MM.1S (cell line): ENCODE measurements at regions not wholly inside any gene's neighbourhood (a gene's known extent, or its start where the extent isn't known, plus 50 kb on each side); places are given as distances from the start of the nearest gene placed in this dataset.
"Not testable (repeated sequence)": the region's sequence is repeated elsewhere in the genome, so short reads cannot be mapped to it uniquely, and the experiment has no call there.

Source experiments
- DNase-seq: peaks from one replicate; pipeline ENCODE4 v3.0.0-alpha.2; 2015
- H2AFZ ChIP-seq: fragments of 300-600 bp; sonication (generic); 2 replicates; pipeline ENCODE4 v1.6.0; 2016; ENCODE audit warnings: antibody characterized with exemption, low read length
- H3F3A ChIP-seq: fragments of 300-600 bp; sonication (generic); 2 replicates; pipeline ENCODE4 v1.6.1; 2016; ENCODE audit warnings: mild to moderate bottlenecking, antibody characterized with exemption, low read length, moderate library complexity, mixed read lengths; ENCODE audit not compliant: insufficient read depth
- H3K27ac ChIP-seq: fragments of 300-600 bp; sonication (generic); 2 replicates; pipeline ENCODE4 v1.5.1; 2016; ENCODE audit warnings: mild to moderate bottlenecking, low read length
- H3K27me3 ChIP-seq: fragments of 300-600 bp; sonication (generic); replicated peaks from 2 replicates; pipeline ENCODE4 v1.6.0; 2016; ENCODE audit warnings: low read length; ENCODE audit not compliant: insufficient read depth
- H3K36me3 ChIP-seq: fragments of 300-600 bp; sonication (generic); replicated peaks from 2 replicates; pipeline ENCODE4 v1.6.1; 2016; ENCODE audit warnings: mild to moderate bottlenecking, low read length, mixed read lengths; ENCODE audit not compliant: insufficient read depth
- H3K4me1 ChIP-seq: fragments of 300-600 bp; sonication (generic); 2 replicates; pipeline ENCODE4 v1.6.1; 2016; ENCODE audit warnings: low read length, mixed read lengths
- H3K4me2 ChIP-seq: fragments of 300-600 bp; sonication (generic); 2 replicates; pipeline ENCODE4 v1.6.0; 2016; ENCODE audit warnings: low read depth, low read length
- H3K4me3 ChIP-seq: fragments of 300-600 bp; sonication (generic); 2 replicates; pipeline ENCODE4 v1.5.1; 2016; ENCODE audit warnings: low read length, mixed read lengths
- H3K79me2 ChIP-seq: fragments of 300-600 bp; sonication (generic); 2 replicates; pipeline ENCODE4 v1.6.1; 2016; ENCODE audit warnings: mixed run types, low read length, mixed read lengths
- H3K9ac ChIP-seq: fragments of 300-600 bp; sonication (generic); 2 replicates; pipeline ENCODE4 v1.6.1; 2016; ENCODE audit warnings: low read length, mixed read lengths
- H3K9me2 ChIP-seq: fragments of 300-600 bp; sonication (generic); replicated peaks from 2 replicates; pipeline ENCODE4 v1.6.1; 2016; ENCODE audit warnings: mild to moderate bottlenecking, low read length, mixed read lengths; ENCODE audit not compliant: insufficient read depth
- H3K9me3 ChIP-seq: fragments of 300-600 bp; sonication (generic); replicated peaks from 2 replicates; pipeline ENCODE4 v1.6.1; 2016; ENCODE audit warnings: mild to moderate bottlenecking, low read length, mixed read lengths; ENCODE audit not compliant: insufficient read depth
- H4K20me1 ChIP-seq: fragments of 300-600 bp; sonication (generic); 2 replicates; pipeline ENCODE4 v1.6.1; 2016; ENCODE audit warnings: mild to moderate bottlenecking, low read length, moderate library complexity, mixed read lengths; ENCODE audit not compliant: insufficient read depth
- EZH2 ChIP-seq: fragments of 300-600 bp; sonication (generic); optimal IDR thresholded peaks from 2 replicates; pipeline ENCODE3; 2017; ENCODE audit warnings: low read depth, mild to moderate bottlenecking, antibody characterized with exemption, low read length, mixed read lengths
- EZH2phosphoT487 ChIP-seq: fragments of 300-600 bp; sonication (generic); IDR thresholded peaks from 2 replicates; pipeline ENCODE4 v1.6.1; 2018; ENCODE audit warnings: antibody characterized with exemption, low read length
- TF ChIP-seq, protein P1 (sequence below): fragments of 300-600 bp; sonication (generic); IDR thresholded peaks from 2 replicates; pipeline ENCODE4 v1.5.1; 2016; ENCODE audit warnings: antibody characterized with exemption, low read length, mixed read lengths

DNA sequence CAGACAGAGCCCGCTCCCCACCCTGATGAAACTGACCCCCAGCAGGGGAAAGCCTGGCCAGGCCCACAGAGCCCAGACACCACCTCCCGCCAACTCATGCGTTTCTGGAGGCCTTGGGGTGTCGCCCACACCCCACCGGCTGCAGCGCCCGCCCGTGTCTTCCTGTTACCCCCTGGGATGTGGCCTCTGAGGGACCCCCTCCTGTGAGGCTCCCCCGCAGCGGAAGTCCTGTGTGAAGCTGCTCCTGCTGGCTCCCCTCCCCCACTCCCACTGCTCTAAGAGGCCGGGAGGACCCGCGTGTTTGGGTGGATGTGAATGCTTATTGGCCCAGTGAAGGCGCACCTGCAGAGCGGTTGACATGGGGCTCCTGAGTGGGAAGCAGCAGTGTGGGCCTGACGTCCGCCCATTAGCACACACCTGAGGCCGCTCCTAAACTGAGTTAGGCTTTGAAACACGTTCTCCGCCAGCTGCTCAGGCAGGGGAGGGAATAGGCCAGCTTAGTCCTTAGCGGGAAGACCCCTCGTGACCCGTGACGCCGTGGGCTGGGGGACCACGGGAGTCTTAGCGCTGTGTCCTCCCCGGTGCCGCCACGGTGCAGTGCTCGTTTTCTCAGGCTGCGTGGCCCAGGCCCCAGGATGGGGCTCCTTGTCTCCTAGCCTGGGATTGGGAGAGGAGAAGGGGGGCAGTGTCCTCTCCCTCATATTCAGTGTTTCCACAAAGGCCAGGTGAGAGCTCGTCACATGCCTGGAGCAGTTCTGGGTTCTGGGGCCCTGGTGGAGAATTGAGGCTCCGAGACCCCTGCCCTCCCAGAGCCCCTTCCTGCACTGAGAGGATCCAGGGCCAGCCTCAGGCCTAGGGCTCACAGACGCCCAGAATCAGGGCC is 323.4 kb upstream of the SFSWAP start:
- Histone ChIP-seq H2AFZ (no peak overlapping the region), H3K4me1 (no peaks in the 10 kb centered on the region)
- TF ChIP-seq, protein P1, sequence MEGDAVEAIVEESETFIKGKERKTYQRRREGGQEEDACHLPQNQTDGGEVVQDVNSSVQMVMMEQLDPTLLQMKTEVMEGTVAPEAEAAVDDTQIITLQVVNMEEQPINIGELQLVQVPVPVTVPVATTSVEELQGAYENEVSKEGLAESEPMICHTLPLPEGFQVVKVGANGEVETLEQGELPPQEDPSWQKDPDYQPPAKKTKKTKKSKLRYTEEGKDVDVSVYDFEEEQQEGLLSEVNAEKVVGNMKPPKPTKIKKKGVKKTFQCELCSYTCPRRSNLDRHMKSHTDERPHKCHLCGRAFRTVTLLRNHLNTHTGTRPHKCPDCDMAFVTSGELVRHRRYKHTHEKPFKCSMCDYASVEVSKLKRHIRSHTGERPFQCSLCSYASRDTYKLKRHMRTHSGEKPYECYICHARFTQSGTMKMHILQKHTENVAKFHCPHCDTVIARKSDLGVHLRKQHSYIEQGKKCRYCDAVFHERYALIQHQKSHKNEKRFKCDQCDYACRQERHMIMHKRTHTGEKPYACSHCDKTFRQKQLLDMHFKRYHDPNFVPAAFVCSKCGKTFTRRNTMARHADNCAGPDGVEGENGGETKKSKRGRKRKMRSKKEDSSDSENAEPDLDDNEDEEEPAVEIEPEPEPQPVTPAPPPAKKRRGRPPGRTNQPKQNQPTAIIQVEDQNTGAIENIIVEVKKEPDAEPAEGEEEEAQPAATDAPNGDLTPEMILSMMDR, result no peak
- no peak for TF ChIP-seq EZH2phosphoT487

DNA sequence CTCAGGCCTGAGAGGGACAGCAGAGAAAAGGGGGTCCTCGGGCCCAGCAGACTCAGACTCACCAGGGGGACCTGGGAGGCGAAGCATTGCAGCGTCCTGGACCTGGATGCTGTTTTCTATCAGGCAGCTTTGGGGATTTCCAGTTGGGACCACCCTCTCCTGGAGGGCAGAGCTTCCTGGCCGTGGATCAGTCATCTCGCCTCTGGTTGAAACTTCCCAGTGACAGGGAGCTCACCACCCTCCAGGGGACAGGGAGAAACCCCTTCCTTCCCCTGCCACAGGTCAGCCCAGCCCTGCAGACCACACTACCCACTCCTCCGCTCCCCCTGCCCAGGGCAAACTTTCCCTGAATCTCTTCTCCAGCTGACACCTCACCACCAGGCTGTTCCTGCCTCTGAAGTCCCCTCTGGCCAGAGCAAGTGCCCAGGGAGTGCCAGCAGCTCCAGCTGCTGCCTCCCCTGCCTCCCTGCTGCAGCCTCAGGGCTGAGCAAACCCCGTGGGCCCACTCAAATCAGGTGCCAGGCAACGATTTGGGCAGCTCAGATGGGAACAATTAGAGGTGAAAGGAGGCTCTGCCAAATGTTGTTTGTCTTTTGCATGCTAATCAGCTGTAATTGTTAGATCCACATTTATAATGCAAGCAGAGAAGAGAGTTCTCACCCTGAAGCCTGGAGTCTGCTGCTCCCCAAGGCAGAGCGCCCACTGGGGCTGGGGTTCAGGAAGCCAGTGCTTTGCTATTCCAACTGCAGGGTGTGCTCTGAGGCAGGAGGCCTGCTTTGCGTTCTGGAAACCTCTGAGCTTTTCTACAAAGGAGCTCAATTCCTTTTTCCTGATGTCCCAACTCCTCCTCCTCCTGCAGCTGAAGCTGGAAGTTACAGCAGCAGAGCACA is 322.5 kb upstream of the SFSWAP start:
- not testable (repeated sequence) for H3K79me2 ChIP-seq, H3K27ac ChIP-seq, H4K20me1 ChIP-seq, H3K36me3 ChIP-seq, H3K4me3 ChIP-seq, H2AFZ ChIP-seq, H3K9ac ChIP-seq, DNase-seq, H3K9me3 ChIP-seq, H3K9me2 ChIP-seq, H3K4me2 ChIP-seq, H3K4me1 ChIP-seq, H3K27me3 ChIP-seq, H3F3A ChIP-seq

More for the DNA sequence above, 323.4 kb upstream of the SFSWAP start:
- Histone ChIP-seq H3K79me2 (no peaks in the 10 kb centered on the region), H3K36me3 (no peaks in the 10 kb centered on the region), H3K27me3 (no peaks in the 10 kb centered on the region), H3K4me2 (no peak overlapping the region), H3F3A (no peaks in the 10 kb centered on the region), H3K9me2 (no peaks in the 10 kb centered on the region), H3K9me3 (no peaks in the 10 kb centered on the region), H4K20me1 (no peaks in the 10 kb centered on the region), H3K4me3 (no peak overlapping the region), H3K9ac (no peak overlapping the region), H3K27ac (no peak overlapping the region)
- no peak for DNase-seq

DNA sequence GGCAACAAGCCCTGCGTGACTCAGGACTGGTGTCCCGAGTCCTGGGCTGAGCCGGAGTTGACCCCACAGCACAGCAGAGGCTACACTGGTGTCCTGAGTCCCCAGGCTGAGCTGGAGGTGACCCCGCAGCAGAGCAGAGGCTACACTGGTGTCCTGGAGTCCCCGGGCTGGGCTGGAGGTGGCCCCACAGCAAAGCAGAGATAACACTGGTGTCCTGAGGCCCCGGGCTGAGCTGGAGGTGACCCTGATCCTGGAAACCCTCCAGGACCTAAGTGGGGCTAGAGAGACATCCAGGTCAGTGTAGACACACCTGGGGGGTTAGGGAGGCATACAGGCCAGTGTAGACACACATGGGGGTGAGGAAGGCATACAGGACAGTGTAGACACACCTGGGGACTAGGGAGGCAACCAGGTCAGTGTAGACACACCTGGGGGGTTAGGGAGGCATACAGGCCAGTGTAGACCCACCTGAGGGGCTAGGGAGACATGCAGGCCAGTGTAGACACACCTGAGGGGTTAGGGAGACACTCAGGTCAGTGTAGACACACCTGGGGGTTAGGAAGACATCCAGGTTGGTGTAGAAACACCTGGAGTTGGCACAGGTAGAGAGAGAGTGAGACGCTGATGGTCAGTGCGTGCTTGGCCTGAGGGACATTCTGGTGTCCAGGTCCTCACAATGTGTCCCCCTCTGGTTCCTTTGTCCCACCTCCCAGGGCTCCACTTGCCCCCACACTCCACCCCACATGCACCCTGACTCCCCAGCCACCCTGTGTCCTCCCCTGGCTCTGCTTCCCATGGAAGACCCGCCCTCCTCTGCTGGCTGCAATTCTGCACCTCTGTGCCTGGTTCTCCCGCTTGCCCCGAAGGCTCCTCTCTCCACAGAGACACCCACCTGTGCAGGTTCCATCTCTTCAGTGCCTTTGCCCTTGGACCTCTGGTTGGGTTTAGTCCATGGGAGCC is 321.6 kb upstream of the SFSWAP start:
- no peak overlapping the region for H3K4me2 ChIP-seq
- no peaks in the 10 kb centered on the region for H3K4me1 ChIP-seq
- no peaks in the 10 kb centered on the region for H3K9me3 ChIP-seq
- H3K79me2 ChIP-seq, result no peaks in the 10 kb centered on the region
- no peaks in the 10 kb centered on the region for H3K27me3 ChIP-seq
- H2AFZ ChIP-seq, result no peak overlapping the region
- no peak overlapping the region for H3K27ac ChIP-seq
- no peaks in the 10 kb centered on the region for H4K20me1 ChIP-seq
- H3F3A ChIP-seq, result no peaks in the 10 kb centered on the region
- H3K36me3 ChIP-seq, result no peaks in the 10 kb centered on the region
- H3K4me3 ChIP-seq, result no peak overlapping the region
- TF ChIP-seq, protein P1, result no peak
- no peak for TF ChIP-seq EZH2phosphoT487
- TF ChIP-seq EZH2, result no peak
- H3K9ac ChIP-seq, result no peak overlapping the region
- H3K9me2 ChIP-seq, result no peaks in the 10 kb centered on the region
- no peak for DNase-seq
